ENCODE measurements at regions not wholly inside any gene's neighbourhood (a gene's known extent, or its start where the extent isn't known, plus 50 kb on each side); places are given as distances from the start of the nearest gene placed in this dataset.

DNA sequence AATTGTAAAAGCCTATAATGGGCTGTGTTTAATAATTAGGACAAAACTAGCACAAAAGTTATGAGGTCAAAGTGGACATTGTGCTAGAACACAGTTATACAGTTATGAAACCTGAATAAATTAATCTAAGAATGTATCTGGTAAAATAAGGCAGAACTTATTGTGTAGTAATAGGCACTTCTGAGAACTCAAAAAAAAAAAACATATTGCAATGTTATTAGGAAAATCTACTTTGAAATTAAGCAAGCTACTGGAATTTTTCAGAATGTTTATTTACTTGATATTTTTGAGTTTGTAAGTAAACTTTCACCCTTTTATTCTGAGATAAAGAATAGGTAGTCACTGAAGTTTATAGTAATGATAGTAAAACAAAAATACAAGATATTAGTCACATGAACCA, 135.8 kb upstream of the ABCB5 start:
- no peak for TF ChIP-seq GATA2 (IDR thresholded peaks at IDR 0.05; ENCODE audit: low read depth, low read length)
- TF ChIP-seq GATA3 (IDR thresholded peaks at IDR 0.05; ENCODE audit: low read depth, low read length) = no peak
